NOMO-1 treated with dmso at 0.1 percent for 144 hours (cell line): ENCODE measurements at regions not wholly inside any gene's neighbourhood (a gene's known extent, or its start where the extent isn't known, plus 50 kb on each side); places are given as distances from the start of the nearest gene placed in this dataset.

Source experiments
- DNase-seq: peaks from one replicate; lab custom pipeline; 2025; ENCODE audit not compliant: unreplicated experiment; lab: John Stamatoyannopoulos, UW

- DNase-seq = no peak
Observed at GRCh38 chr2:177031438-177032180, 181.0 kb upstream of the HNRNPA3 start.

DNA sequence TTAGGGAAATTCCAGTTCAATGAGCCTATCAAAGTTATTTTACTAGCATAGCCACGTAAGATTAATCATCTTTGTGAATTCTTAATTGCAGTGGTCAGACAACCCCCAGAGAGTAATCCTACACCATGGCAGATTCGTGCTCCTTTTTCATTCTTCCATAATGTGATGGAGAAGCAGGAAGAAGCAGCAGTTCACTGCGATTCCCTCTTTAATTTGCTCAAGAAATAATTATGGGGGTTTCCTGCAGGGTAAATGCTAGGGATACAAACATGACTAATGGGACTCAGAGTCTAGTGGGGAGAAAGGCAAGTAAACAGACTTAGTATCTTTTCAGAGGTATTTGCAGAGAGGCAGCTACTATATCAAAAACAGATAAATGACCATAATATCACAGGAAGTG, 175.8 kb upstream of the HNRNPA3 start:
- no peak for DNase-seq

DNA sequence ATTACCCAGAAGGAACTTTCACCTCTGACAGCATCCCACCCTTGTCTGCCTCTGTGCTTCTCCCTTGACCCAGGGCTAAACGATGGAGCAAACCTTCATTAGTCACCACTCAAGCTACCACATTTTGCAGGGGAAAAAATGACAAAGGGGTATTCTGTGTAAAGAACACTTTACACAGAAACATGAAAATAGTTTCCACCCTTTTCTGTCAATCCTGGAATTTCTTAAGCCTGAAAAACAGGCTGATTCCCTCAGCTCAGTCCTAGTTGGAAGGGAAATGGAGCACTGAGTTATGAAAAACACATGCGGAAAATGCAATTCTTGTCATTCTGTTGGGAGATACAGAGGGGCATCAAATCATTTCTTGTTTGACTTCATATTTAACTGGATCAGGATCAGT, 175.0 kb upstream of the HNRNPA3 start:
- no peak for DNase-seq

DNA sequence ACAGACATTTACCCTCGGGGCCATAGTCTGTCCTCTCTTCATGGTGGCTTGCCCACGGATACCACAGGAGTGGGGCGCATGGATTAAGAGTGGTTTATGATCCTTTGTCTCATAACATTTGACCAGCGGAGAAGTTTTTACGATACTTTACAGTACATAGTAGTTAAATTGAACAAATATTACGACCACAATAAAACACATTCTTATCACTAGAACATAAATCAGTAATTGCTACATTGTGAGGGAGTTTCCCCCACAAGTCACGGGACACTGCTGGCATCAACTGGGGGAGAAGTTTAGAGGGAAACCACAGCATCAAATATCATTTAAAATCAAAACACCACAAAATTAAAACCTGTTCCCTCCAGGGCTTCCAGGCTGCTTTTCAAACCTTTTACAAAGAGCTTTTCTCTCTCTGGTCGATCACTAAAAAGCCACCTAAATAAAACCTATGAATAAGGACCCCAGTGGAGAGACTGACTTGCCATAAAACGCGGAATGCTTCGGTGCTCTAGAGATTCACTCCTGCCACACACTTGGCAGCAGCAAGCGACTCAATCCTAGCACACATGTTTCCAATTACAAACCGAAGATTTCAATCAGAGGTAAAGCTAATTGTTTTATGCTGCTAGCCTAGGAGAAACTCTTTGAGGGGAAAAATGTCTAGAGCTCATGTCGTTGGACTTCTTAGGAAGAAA, 173.7 kb upstream of the HNRNPA3 start:
- no peak for DNase-seq

DNA sequence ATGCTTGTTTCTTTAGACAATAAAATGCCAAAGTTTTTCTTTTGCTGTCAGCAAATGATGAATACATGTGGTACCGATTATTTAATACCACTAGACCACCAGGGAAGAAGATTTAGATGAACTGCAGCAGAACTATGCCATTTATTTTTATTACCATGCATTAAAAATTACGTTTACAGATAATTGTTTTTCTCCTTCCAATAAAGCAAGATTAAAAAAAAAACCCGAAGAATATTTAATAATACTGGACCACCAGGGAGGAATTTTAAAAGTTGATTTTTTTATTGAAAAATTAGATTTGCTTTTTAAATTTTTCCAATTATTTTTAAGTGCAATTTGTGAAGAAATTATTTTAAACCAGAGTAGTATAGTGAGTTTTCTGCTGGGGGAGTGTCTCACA, 170.3 kb upstream of the HNRNPA3 start:
- DNase-seq = no peak

DNA sequence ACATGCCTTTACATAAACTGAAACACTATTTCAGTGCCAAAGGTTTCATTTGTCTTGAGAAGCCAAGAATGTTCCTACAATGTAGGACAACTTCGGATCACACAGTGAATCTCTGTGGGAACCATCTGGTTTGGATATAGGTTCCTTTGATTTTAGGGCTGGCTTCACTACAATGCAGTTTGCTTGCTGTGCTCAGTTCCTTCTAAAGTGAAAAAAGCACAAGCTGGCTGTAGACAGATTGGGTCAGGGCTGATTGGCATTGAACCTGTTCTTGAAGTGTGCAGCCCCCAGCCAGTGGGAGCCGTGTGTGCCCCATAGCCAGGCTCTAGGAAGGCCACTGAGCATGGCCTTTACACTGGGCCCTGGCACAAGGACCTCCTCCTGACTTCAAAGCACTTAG, 167.9 kb upstream of the HNRNPA3 start:
- DNase-seq = no peak

GRCh38 chr2:177048981-177049380, 163.6 kb upstream of the HNRNPA3 start:
- DNase-seq = no peak

DNA sequence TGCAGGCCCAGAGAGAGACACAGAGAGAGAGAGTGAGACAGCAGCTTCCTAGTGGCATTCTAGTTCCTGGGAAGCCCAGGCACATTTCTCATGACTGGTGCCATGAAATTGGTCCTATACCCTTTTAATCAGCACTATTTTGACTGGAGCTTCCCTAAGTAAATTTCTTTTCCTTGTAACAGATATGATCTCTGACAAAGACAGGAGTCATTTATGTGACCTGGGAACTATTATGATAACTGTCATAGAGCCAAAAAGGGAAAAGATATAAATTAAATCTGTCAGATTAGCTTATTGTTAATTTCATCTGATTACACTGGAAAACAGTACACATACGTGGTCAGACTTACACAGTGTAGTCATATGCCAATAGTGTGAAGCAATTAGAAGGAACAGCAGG, 161.3 kb upstream of the HNRNPA3 start:
- DNase-seq = no peak

DNA sequence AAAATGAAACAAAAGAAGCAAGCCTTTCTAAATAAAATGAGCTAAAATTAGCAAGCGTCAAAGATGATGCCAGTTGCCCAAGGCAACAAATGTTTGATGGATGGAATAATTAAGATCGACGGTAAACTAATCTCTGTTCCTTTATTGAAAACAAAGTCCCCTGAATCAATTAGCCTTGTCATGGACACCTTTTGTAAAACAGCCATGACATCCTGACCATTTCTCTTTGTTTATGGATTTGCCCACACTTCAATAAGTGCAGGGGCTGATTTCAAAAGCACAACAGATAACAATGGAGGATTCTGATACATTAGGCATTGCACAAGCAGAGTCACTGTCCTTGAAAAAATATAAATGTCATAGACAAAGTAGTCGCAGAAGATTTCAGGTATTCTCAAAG, 160.1 kb upstream of the HNRNPA3 start:
- DNase-seq = no peak

DNA sequence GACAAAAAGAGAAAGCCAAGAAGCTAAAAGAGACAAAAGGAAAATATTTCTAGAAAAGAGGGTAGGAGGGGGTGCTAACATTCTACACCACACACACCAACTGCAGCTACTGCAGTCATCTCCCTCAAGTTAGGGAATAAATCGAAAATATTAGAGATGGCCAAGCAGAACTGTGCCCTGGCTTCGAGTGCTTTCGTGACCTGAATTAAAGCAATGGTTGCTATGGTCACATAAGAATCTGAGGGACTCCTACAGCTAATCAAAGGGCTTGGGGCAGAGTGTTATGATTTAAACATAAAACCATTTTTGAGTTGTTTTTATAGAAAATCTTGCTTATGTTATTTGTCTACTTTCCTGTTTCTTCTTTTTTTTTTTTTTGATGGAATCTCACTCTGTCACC, 159.6 kb upstream of the HNRNPA3 start:
- no peak for DNase-seq

GRCh38 chr2:177053716-177054115, 158.9 kb upstream of the HNRNPA3 start:
- no peak for DNase-seq

DNA sequence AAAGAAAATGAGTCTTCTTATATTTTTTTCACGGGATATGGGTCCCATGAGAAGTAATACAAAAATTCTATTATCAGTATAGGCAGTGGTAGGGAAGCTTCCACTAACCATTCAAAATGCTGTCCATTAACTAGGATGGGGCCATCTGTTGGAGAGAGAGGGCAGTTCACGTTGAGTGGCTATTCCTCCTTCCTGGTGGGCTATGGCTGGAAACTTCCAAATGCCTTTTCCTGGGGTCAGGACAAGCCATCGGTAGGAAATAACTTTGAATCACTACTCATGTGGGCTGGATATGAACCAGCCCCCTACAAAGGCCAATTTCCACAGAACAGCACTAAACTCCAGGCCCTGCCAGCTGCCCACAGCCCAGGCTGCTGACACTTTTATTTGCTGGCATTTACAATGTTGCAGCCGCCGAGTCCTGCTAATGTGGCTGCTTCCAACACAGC, 156.1 kb upstream of the HNRNPA3 start:
- DNase-seq = no peak

DNA sequence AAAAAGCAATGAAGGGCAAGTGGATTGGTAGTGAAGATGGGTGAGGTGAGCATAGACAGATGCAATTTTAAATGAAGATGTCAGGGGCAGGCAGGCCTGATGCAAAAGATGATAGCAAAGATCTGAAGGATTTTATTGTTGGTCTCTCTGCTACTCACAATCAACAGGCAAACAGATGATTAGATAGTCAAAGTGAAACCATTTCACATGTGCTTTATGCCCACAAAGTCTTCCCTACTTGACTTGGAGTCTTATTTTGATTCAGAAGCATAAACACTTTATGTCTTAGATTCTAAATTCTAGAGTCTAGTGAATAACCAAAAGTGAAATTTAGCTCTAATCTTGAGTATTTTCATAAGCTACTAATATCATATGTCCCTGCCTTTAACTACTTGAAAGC, 153.8 kb upstream of the HNRNPA3 start:
- no peak for DNase-seq

DNA sequence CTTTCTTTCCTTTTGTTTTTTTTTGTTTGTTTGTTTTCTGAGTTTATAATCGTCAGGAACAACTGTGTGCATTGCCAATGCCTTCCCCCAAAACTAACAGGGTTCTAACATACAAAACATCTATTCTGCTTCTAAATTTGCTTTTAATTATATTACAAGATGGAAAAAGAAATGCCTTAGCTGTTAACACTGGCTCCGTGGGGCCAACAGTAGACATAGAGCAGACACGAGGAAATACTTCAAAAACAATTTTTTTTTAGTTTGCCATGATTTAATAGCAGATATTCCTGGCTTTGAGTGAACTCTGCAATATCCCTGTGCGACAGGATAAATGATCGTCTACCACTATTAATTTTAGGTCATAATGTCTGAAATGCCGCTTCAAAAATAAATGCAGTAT, 153.3 kb upstream of the HNRNPA3 start:
- DNase-seq = no peak

GRCh38 chr2:177063331-177063730, 149.3 kb upstream of the HNRNPA3 start:
- DNase-seq = no peak

DNA sequence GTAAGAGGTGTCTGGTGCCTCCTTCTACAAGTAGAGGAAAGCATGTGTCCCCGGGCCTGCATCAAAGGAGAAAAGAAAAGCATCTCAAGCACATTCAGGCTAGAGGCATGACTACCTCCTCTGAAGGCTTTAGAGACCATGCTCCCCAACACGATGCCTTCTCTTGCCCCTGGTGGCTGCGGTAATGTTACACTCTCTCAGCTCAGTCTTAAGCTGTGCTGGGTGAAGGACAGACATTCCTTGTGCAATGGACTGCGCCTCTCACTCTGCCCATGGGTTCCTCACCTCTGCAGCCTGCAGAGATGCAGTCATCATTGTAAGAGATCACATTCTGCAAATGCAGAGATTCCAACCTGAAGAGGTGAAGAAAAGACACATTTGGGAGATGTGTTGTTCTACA, 148.2 kb upstream of the HNRNPA3 start:
- DNase-seq = no peak

GRCh38 chr2:177068967-177069366, 143.6 kb upstream of the HNRNPA3 start:
- no peak for DNase-seq

DNA sequence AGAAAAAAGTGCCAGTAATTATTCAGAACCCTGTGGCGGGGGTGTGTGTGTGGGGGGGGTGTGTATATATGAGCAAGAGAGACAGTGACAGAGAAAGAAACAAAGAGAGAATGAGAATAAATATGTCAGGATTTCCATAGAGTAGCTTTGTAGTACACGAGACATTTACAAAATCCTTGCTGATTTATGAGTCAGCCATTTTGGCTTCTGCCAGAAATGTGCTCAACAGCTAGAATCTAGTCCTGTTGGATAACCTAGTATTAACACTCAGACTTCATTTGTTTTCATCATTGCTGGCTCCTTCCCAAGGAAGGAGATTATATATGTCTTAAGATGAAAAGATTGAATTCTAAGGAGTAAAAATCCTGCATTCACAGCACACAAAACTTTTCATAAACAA, 140.5 kb upstream of the HNRNPA3 start:
- no peak for DNase-seq

DNA sequence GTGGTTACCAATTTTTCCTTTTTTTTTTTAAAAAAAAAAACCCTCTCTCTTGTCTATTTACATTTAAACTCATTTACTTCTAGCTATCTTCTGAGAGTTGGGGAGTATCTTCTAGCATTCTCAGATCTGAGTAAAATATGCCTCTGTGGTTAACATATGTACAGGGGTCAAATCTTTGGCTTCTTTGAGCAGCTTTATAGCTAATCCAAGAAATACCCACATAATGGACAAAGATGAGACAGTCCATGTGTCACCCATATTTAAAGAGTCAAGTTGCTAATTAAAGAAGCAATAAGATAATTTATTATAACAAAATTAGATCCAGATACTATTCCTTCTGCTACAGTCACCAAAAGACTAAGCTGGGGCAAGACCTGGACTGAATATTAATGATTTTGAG, 139.0 kb upstream of the HNRNPA3 start:
- no peak for DNase-seq

- no peak for DNase-seq
Observed at GRCh38 chr2:177074099-177074710, 138.4 kb upstream of the HNRNPA3 start.

DNA sequence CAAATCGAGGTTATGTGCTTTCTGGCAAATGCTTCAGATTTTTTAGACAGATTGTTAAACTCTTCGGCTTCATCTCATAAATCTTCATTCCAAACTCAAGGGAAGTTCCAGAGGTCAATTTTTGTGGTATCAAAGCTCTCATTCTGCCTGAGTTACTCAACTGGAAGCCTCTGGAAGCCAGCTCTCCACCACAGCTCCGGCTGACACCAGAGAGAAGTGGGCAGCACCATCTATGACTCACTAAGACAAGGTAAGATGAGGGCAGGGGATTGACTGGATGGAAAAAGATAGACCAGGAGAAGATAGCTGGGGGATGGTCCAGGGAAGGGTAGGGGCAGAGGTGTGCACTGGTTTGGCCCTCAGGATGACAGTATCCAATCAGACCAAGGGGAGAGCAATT, 137.3 kb upstream of the HNRNPA3 start:
- DNase-seq = peak; percentile 43

DNA sequence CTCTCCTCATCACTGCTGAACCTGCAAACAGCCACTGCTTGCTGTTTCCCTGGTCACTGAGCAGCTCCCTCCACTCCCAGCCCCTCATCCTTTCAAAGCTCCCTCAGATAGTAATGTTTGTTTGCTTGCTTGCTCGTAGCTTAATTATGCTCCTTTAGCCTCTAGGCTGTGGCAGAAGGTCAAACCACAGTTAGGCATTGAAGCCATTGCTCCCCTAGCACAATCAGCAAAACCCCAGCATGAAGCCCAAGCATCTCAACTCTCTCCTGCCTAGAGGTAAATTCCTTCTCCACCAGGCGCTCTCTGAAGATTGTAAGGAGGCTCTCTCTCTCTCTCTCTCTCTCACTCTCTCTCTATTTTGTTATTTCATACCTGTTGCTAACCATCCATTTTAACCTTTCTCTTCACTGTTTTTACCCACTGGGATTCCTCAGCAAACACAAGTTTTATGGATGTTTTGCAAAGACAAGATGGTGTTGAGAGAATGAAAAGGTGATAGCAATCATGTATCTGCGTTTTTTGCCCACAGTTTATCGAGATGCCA, 135.9 kb upstream of the HNRNPA3 start:
- DNase-seq = no peak
